ENCODE measurements at regions not wholly inside any gene's neighbourhood (a gene's known extent, or its start where the extent isn't known, plus 50 kb on each side); places are given as distances from the start of the nearest gene placed in this dataset.

DNA sequence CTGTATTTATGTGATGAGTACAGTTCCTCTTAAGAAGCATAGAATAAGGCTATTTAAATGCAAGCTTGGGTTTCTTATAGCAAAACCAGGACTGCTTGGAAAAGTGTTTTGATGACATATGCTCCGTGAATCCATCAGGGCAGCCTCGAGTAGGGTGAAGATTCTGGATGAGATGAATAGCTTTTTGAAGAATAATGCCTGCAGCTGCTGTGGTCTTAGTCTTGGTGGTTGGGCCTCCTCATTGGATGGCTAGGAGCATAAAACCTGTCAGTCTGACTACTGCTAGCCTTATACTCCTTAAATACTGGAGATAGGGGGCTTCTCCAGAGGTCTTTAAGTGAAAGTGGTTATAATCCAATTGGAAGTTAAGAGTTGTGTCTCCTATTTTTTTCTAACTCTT, 704.3 kb downstream of the FGF9 start:
- no peak for FAIRE-seq
- CTCF ChIA-PET (ENCODE audit: low intra/inter-chr PET ratio): no interaction called here
- no TSS peak for BruUV-seq (replicated peaks)
- no peak for TF ChIP-seq CCNT2 (IDR thresholded peaks at IDR 0.05; ENCODE audit: borderline replicate concordance, extremely low read depth, insufficient read length, low read depth, low read length)
- no peak for TF ChIP-seq MEIS2 (IDR thresholded peaks at IDR 0.05; ENCODE audit: partially characterized antibody)
- TF ChIP-seq, protein P1, sequence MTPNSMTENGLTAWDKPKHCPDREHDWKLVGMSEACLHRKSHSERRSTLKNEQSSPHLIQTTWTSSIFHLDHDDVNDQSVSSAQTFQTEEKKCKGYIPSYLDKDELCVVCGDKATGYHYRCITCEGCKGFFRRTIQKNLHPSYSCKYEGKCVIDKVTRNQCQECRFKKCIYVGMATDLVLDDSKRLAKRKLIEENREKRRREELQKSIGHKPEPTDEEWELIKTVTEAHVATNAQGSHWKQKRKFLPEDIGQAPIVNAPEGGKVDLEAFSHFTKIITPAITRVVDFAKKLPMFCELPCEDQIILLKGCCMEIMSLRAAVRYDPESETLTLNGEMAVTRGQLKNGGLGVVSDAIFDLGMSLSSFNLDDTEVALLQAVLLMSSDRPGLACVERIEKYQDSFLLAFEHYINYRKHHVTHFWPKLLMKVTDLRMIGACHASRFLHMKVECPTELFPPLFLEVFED (CRISPR knock-in tag; conservative IDR thresholded peaks at IDR 0.05): no peak
- no peak for TF ChIP-seq CBFB (CRISPR knock-in tag; IDR thresholded peaks at IDR 0.05)
- no peak for TF ChIP-seq PRMT5 (CRISPR knock-in tag; IDR thresholded peaks at IDR 0.05)
- TF ChIP-seq, protein P2, sequence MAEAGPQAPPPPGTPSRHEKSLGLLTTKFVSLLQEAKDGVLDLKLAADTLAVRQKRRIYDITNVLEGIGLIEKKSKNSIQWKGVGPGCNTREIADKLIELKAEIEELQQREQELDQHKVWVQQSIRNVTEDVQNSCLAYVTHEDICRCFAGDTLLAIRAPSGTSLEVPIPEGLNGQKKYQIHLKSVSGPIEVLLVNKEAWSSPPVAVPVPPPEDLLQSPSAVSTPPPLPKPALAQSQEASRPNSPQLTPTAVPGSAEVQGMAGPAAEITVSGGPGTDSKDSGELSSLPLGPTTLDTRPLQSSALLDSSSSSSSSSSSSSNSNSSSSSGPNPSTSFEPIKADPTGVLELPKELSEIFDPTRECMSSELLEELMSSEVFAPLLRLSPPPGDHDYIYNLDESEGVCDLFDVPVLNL (CRISPR knock-in tag; IDR thresholded peaks at IDR 0.05; ENCODE audit: low read depth): no peak
- TF ChIP-seq, protein P3, sequence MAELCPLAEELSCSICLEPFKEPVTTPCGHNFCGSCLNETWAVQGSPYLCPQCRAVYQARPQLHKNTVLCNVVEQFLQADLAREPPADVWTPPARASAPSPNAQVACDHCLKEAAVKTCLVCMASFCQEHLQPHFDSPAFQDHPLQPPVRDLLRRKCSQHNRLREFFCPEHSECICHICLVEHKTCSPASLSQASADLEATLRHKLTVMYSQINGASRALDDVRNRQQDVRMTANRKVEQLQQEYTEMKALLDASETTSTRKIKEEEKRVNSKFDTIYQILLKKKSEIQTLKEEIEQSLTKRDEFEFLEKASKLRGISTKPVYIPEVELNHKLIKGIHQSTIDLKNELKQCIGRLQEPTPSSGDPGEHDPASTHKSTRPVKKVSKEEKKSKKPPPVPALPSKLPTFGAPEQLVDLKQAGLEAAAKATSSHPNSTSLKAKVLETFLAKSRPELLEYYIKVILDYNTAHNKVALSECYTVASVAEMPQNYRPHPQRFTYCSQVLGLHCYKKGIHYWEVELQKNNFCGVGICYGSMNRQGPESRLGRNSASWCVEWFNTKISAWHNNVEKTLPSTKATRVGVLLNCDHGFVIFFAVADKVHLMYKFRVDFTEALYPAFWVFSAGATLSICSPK (IDR thresholded peaks at IDR 0.05; ENCODE audit: borderline replicate concordance): no peak
- TF ChIP-seq, protein P4, sequence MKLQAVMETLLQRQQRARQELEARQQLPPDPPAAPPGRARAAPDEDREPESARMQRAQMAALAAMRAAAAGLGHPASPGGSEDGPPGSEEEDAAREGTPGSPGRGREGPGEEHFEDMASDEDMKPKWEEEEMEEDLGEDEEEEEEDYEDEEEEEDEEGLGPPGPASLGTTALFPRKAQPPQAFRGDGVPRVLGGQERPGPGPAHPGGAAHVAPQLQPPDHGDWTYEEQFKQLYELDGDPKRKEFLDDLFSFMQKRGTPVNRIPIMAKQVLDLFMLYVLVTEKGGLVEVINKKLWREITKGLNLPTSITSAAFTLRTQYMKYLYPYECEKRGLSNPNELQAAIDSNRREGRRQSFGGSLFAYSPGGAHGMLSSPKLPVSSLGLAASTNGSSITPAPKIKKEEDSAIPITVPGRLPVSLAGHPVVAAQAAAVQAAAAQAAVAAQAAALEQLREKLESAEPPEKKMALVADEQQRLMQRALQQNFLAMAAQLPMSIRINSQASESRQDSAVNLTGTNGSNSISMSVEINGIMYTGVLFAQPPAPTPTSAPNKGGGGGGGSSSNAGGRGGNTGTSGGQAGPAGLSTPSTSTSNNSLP (IDR thresholded peaks at IDR 0.05; ENCODE audit: borderline replicate concordance, low read depth, low read length): no peak
- TF ChIP-seq MYBL2 (IDR thresholded peaks at IDR 0.05; ENCODE audit: low read depth): no peak
- no peak for TF ChIP-seq MYBL2 (CRISPR knock-in tag; IDR thresholded peaks at IDR 0.05; ENCODE audit: borderline replicate concordance)
- TF ChIP-seq, protein P5, sequence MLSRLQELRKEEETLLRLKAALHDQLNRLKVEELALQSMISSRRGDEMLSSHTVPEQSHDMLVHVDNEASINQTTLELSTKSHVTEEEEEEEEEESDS (CRISPR knock-in tag; IDR thresholded peaks at IDR 0.05): no peak
- no peak for TF ChIP-seq CBX1 (IDR thresholded peaks at IDR 0.05; ENCODE audit: low read depth)
- TF ChIP-seq, protein P6, sequence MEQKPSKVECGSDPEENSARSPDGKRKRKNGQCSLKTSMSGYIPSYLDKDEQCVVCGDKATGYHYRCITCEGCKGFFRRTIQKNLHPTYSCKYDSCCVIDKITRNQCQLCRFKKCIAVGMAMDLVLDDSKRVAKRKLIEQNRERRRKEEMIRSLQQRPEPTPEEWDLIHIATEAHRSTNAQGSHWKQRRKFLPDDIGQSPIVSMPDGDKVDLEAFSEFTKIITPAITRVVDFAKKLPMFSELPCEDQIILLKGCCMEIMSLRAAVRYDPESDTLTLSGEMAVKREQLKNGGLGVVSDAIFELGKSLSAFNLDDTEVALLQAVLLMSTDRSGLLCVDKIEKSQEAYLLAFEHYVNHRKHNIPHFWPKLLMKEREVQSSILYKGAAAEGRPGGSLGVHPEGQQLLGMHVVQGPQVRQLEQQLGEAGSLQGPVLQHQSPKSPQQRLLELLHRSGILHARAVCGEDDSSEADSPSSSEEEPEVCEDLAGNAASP (IDR thresholded peaks at IDR 0.05): no peak
- TF ChIP-seq GATAD2A (IDR thresholded peaks at IDR 0.05): no peak
- TF ChIP-seq FOXM1 (IDR thresholded peaks at IDR 0.05; ENCODE audit: low read depth): no peak
- no peak for TF ChIP-seq FOXM1 (CRISPR knock-in tag; IDR thresholded peaks at IDR 0.05; ENCODE audit: low read depth)
- TF ChIP-seq SMARCB1 (IDR thresholded peaks at IDR 0.05; ENCODE audit: insufficient read length, low read depth): no peak

More for the DNA sequence above, 704.3 kb downstream of the FGF9 start:
- Histone ChIP-seq H3K36me3 (ENCODE audit: control insufficient read depth, insufficient read depth, low read length) (no peaks in the 10 kb centered on the region), H3K4me1 (replicated peaks in 1 of 2; ENCODE audit: control insufficient read depth in 2 of 2, insufficient read depth in 2 of 2, low read length in 2 of 2) (no peaks in the 10 kb centered on the region), H3K4me3 (no peak overlapping the region), H4K20me1 (replicated peaks; ENCODE audit: control insufficient read depth, insufficient read depth, low read length) (no peaks in the 10 kb centered on the region), H3K27ac (ENCODE audit: extremely low read depth, low read depth, low read length) (no peak overlapping the region), H3K9ac (ENCODE audit: insufficient read depth in 1 of 2, low read depth in 2 of 2, low read length in 2 of 2) (no peak overlapping the region), H3K9me3 (replicated peaks; ENCODE audit: control insufficient read depth, insufficient read depth, low read depth, low read length) (no peaks in the 10 kb centered on the region), H3K79me2 (ENCODE audit: control insufficient read depth, insufficient read depth, low read length) (no peaks in the 10 kb centered on the region), H3K4me2 (ENCODE audit: insufficient read depth, low read length) (no peak overlapping the region), H3K9me1 (ENCODE audit: control insufficient read depth, insufficient read depth, low read length) (no peaks in the 10 kb centered on the region), H3K27me3 (ENCODE audit: control insufficient read depth in 2 of 2, insufficient read depth in 2 of 2, low read length in 2 of 2) (no peaks in the 10 kb centered on the region), H2AFZ (ENCODE audit: low read depth, low read length) (no peak overlapping the region)
- 0% methylated on average over 2 of the region's 2 CpGs for WGBS (ENCODE audit: insufficient coverage, low coverage, missing lambda C conversion rate)
- ATAC-seq (no peak), DNase-seq (ENCODE audit: extremely low read depth in 1 of 4, low spot score in 3 of 4) (no peak)
- POLR2A ChIA-PET: no interaction called here
- in situ Hi-C loops (cut with MboI): no loop called here
- intact Hi-C loops (cut with micrococcal nuclease): no loop called here
